ENCODE measurements at regions not wholly inside any gene's neighbourhood (a gene's known extent, or its start where the extent isn't known, plus 50 kb on each side); places are given as distances from the start of the nearest gene placed in this dataset.

GRCh38 chr7:142671506-142671905, 77.8 kb upstream of the PRSS1 start:
- Histone ChIP-seq H3K9ac (ENCODE audit: control insufficient read depth, extremely low read depth, insufficient read depth, low read length) (no peak overlapping the region), H3K79me2 (ENCODE audit: control insufficient read depth, insufficient read depth, low read length) (no peaks in the 10 kb centered on the region), H3K4me3 (ENCODE audit: control insufficient read depth in 2 of 3, extremely low read depth in 1 of 3, insufficient read depth in 2 of 3, low read depth in 1 of 3, low read length in 3 of 3) (no peak overlapping the region), H3K4me2 (ENCODE audit: control insufficient read depth, extremely low read depth, insufficient read depth, low read depth, low read length) (no peak overlapping the region), H3K9me3 (ENCODE audit: control insufficient read depth, low read depth, low read length) (no peaks in the 10 kb centered on the region), H3K27me3 (ENCODE audit: control insufficient read depth, extremely low read depth, insufficient read depth, low read length) (no peaks in the 10 kb centered on the region), H4K20me1 (ENCODE audit: control insufficient read depth, extremely low read depth, insufficient read depth, low read length) (no peaks in the 10 kb centered on the region), H3K9me1 (ENCODE audit: control insufficient read depth, extremely low read depth, insufficient read depth, low read length) (no peaks in the 10 kb centered on the region), H3K36me3 (ENCODE audit: control insufficient read depth in 2 of 2, extremely low read depth in 1 of 2, insufficient read depth in 2 of 2, low read length in 2 of 2) (no peaks in the 10 kb centered on the region), H3K27ac (ENCODE audit: control insufficient read depth, insufficient read depth, low read length) (no peak overlapping the region), H2AFZ (ENCODE audit: control insufficient read depth, low read length) (no peak overlapping the region), H3K4me1 (ENCODE audit: control insufficient read depth, extremely low read depth, insufficient read depth, low read length) (no peaks in the 10 kb centered on the region)
- FAIRE-seq (no peak), DNase-seq (ENCODE audit: low read depth, low spot score) (no peak)
- dilution Hi-C loops (cut with MboI; ENCODE audit: extremely low pct_ligation_motif_present, low sequenced_read_pairs) = no loop called here
- TF ChIP-seq CTCF (optimal IDR thresholded peaks at IDR 0.05 in 1 of 3, IDR thresholded peaks at IDR 0.05 in 1 of 3, conservative IDR thresholded peaks at IDR 0.05 in 1 of 3; ENCODE audit: extremely low read depth in 1 of 3, insufficient read depth in 2 of 3, low read length in 3 of 3) (no peak), EZH2 (IDR thresholded peaks at IDR 0.05; ENCODE audit: low read length) (no peak)

GRCh38 chr7:142670511-142670910, 78.8 kb upstream of the PRSS1 start:
- DNase-seq (ENCODE audit: low read depth, low spot score) (no peak), FAIRE-seq (no peak)
- no peaks in the 10 kb centered on the region for H3K79me2 ChIP-seq (ENCODE audit: control insufficient read depth, insufficient read depth, low read length)
- no peak overlapping the region for H3K4me2 ChIP-seq (ENCODE audit: control insufficient read depth, extremely low read depth, insufficient read depth, low read depth, low read length)
- TF ChIP-seq EZH2 (IDR thresholded peaks at IDR 0.05; ENCODE audit: low read length) (no peak), CTCF (optimal IDR thresholded peaks at IDR 0.05 in 1 of 3, IDR thresholded peaks at IDR 0.05 in 1 of 3, conservative IDR thresholded peaks at IDR 0.05 in 1 of 3; ENCODE audit: extremely low read depth in 1 of 3, insufficient read depth in 2 of 3, low read length in 3 of 3) (no peak)
- no peak overlapping the region for H3K9ac ChIP-seq (ENCODE audit: control insufficient read depth, extremely low read depth, insufficient read depth, low read length)
- no peak overlapping the region for H2AFZ ChIP-seq (ENCODE audit: control insufficient read depth, low read length)
- H3K4me1 ChIP-seq (ENCODE audit: control insufficient read depth, extremely low read depth, insufficient read depth, low read length) = no peaks in the 10 kb centered on the region
- H3K27ac ChIP-seq (ENCODE audit: control insufficient read depth, insufficient read depth, low read length) = no peak overlapping the region
- dilution Hi-C loops (cut with MboI; ENCODE audit: extremely low pct_ligation_motif_present, low sequenced_read_pairs) = no loop called here
- no peaks in the 10 kb centered on the region for H3K27me3 ChIP-seq (ENCODE audit: control insufficient read depth, extremely low read depth, insufficient read depth, low read length)
- H3K9me3 ChIP-seq (ENCODE audit: control insufficient read depth, low read depth, low read length) = no peaks in the 10 kb centered on the region
- no peak overlapping the region for H3K4me3 ChIP-seq (ENCODE audit: control insufficient read depth in 2 of 3, extremely low read depth in 1 of 3, insufficient read depth in 2 of 3, low read depth in 1 of 3, low read length in 3 of 3)
- H4K20me1 ChIP-seq (ENCODE audit: control insufficient read depth, extremely low read depth, insufficient read depth, low read length) = no peaks in the 10 kb centered on the region
- H3K36me3 ChIP-seq (ENCODE audit: control insufficient read depth in 2 of 2, extremely low read depth in 1 of 2, insufficient read depth in 2 of 2, low read length in 2 of 2) = no peaks in the 10 kb centered on the region
- H3K9me1 ChIP-seq (ENCODE audit: control insufficient read depth, extremely low read depth, insufficient read depth, low read length) = no peaks in the 10 kb centered on the region
